GM19467 (cell line): ENCODE measurements at regions not wholly inside any gene's neighbourhood (a gene's known extent, or its start where the extent isn't known, plus 50 kb on each side); places are given as distances from the start of the nearest gene placed in this dataset.
"Not testable (repeated sequence)": the region's sequence is repeated elsewhere in the genome, so short reads cannot be mapped to it uniquely, and the experiment has no call there.

Experiments used
- ATAC-seq: cut with Tn5 transposase; IDR thresholded peaks from one replicate; pipeline ENCODE4 v1.9.1; 2021; ENCODE audit warnings: mild to moderate bottlenecking, moderate library complexity; ENCODE audit not compliant: unreplicated experiment

GRCh38 chr7:136264304-136264703, 287.1 kb upstream of the MTPN start:
- not testable (repeated sequence) for ATAC-seq

- ATAC-seq = not testable (repeated sequence)
Measured at GRCh38 chr7:136263112-136263860, 286.1 kb upstream of the MTPN start.

- ATAC-seq = not testable (repeated sequence)
Measured at GRCh38 chr7:136260591-136260990, 283.4 kb upstream of the MTPN start.

GRCh38 chr7:136259074-136259473, 281.9 kb upstream of the MTPN start:
- ATAC-seq = no peak

GRCh38 chr7:136256491-136256890, 279.3 kb upstream of the MTPN start:
- ATAC-seq = no peak

- ATAC-seq = no peak
Measured at GRCh38 chr7:136254148-136254547, 277.0 kb upstream of the MTPN start.

GRCh38 chr7:136251826-136252225, 274.7 kb upstream of the MTPN start:
- ATAC-seq = no peak

- no peak for ATAC-seq
Measured at GRCh38 chr7:136247211-136247610, 270.1 kb upstream of the MTPN start.

- no peak for ATAC-seq
Measured at GRCh38 chr7:136245327-136246004, 268.3 kb upstream of the MTPN start.

GRCh38 chr7:136234040-136234439, 256.9 kb upstream of the MTPN start:
- ATAC-seq = no peak

GRCh38 chr7:136230210-136230609, 253.1 kb upstream of the MTPN start:
- ATAC-seq = no peak

- no peak for ATAC-seq
Measured at GRCh38 chr7:136229790-136230189, 252.6 kb upstream of the MTPN start.

GRCh38 chr7:136228171-136228570, 251.0 kb upstream of the MTPN start:
- ATAC-seq = no peak

GRCh38 chr7:136214356-136214755, 237.2 kb upstream of the MTPN start:
- no peak for ATAC-seq

- no peak for ATAC-seq
Measured at GRCh38 chr7:136213012-136213411, 235.9 kb upstream of the MTPN start.

- ATAC-seq = no peak
Measured at GRCh38 chr7:136210664-136211063, 233.5 kb upstream of the MTPN start.

- no peak for ATAC-seq
Measured at GRCh38 chr7:136210079-136210478, 232.9 kb upstream of the MTPN start.

- ATAC-seq = no peak
Measured at GRCh38 chr7:136205956-136206355, 228.8 kb upstream of the MTPN start.

- ATAC-seq = no peak
Measured at GRCh38 chr7:136198168-136198567, 221.0 kb upstream of the MTPN start.

- no peak for ATAC-seq
Measured at GRCh38 chr7:136194878-136195277, 217.7 kb upstream of the MTPN start.

- ATAC-seq = no peak
Measured at GRCh38 chr7:136193940-136194339, 216.8 kb upstream of the MTPN start.

GRCh38 chr7:136189506-136189998, 212.4 kb upstream of the MTPN start:
- ATAC-seq = no peak
